ENCODE measurements at regions not wholly inside any gene's neighbourhood (a gene's known extent, or its start where the extent isn't known, plus 50 kb on each side); places are given as distances from the start of the nearest gene placed in this dataset.

DNA sequence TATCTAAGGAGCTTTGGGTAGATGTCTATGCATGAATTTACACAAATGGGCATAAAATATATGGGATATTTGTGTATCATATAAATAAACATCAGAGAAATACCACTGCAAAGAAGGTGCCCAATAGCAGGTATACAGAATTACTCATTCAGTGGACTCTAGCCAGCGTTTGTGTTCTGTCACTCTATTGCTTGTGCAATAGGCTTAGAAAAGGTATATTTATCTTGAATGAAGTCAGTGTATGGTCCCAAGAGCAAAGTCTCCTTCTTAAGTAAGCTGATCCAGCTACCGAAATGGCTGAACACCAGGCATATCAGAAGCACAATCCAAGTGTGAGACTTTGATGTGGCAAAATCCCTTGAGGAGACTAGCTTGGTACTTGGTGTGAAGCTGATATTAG, 1058.4 kb downstream of the SORCS1 start:
- no peaks in the 10 kb centered on the region for H3K36me3 ChIP-seq
- H3K27me3 ChIP-seq: no peaks in the 10 kb centered on the region
- TF ChIP-seq, protein P1, sequence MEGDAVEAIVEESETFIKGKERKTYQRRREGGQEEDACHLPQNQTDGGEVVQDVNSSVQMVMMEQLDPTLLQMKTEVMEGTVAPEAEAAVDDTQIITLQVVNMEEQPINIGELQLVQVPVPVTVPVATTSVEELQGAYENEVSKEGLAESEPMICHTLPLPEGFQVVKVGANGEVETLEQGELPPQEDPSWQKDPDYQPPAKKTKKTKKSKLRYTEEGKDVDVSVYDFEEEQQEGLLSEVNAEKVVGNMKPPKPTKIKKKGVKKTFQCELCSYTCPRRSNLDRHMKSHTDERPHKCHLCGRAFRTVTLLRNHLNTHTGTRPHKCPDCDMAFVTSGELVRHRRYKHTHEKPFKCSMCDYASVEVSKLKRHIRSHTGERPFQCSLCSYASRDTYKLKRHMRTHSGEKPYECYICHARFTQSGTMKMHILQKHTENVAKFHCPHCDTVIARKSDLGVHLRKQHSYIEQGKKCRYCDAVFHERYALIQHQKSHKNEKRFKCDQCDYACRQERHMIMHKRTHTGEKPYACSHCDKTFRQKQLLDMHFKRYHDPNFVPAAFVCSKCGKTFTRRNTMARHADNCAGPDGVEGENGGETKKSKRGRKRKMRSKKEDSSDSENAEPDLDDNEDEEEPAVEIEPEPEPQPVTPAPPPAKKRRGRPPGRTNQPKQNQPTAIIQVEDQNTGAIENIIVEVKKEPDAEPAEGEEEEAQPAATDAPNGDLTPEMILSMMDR (IDR thresholded peaks at IDR 0.05): no peak
- no peaks in the 10 kb centered on the region for H3K4me1 ChIP-seq
- no peak overlapping the region for H3K4me3 ChIP-seq
- H3K27ac ChIP-seq: no peak overlapping the region
- H3K9me3 ChIP-seq: no peaks in the 10 kb centered on the region
- no peak for DNase-seq (ENCODE audit: low spot score)

DNA sequence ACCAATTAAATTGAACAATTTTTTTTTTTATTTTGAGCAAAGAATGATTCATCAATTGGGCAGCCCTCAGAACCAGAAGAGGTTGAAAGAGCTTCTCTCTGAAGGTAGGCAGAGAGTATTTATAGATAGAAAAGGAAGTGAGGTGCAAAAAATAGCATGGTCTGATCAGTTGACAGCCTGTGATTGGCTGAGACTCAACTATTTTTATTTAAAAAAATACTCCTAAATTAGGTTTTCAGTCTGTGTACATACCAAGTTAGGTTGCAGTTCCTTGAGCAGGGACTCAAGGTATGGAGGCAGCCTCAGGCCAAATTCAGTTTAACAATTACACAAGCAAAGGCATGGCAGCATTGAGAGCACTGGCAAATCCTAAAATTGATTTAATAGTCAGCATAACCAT, 1074.7 kb downstream of the SORCS1 start:
- TF ChIP-seq, protein P1 (IDR thresholded peaks at IDR 0.05): no peak
- no peaks in the 10 kb centered on the region for H3K27me3 ChIP-seq
- DNase-seq (ENCODE audit: low spot score): no peak
- no peak overlapping the region for H3K4me3 ChIP-seq
- H3K9me3 ChIP-seq: no peaks in the 10 kb centered on the region
- H3K4me1 ChIP-seq: no peaks in the 10 kb centered on the region
- H3K27ac ChIP-seq: no peak overlapping the region
- H3K36me3 ChIP-seq: no peaks in the 10 kb centered on the region

DNA sequence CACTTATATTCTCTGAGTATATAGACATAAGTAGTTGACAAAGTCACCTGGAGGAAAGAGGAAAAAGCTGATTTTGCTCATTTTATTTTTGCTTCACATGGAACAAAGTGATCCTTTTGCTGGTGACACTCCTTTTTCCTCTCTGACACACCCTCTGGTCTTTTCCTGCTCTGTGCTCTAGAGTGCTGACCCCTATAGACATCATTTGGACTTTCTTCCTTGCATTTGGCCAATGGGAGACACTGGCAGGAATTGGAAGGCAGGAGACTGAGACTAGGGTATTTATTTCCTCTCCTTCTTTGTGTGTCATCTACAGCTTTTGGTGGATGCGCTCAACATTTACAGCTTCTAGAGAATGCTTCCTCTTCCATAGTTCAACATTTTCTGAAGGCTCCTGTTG, 1078.1 kb downstream of the SORCS1 start:
- Histone ChIP-seq H3K4me3 (no peak overlapping the region), H3K27me3 (no peaks in the 10 kb centered on the region), H3K4me1 (no peaks in the 10 kb centered on the region), H3K36me3 (no peaks in the 10 kb centered on the region), H3K27ac (no peak overlapping the region), H3K9me3 (no peaks in the 10 kb centered on the region)
- no peak for DNase-seq (ENCODE audit: low spot score)
- TF ChIP-seq, protein P1 (IDR thresholded peaks at IDR 0.05): no peak

DNA sequence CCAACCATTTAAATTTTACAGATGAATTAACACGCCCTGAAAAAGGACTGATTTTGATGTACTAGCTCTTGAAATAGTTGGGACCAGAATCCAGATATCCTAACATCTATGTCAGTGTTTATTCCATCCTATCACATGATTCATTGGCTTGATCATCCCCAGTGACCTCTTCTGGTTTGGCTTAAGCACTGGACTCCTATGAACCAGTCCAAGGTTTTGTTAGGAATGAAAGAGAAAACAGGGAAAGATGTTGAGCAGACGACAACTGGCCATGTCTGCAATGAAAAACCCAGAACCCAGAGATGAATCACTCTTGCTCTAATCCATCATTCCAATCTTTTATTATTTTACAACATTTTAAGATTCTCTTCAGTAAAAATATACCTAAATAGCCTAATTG, 1080.9 kb downstream of the SORCS1 start:
- H3K4me3 ChIP-seq: no peak overlapping the region
- no peak overlapping the region for H3K27ac ChIP-seq
- no peaks in the 10 kb centered on the region for H3K36me3 ChIP-seq
- no peak for DNase-seq (ENCODE audit: low spot score)
- no peaks in the 10 kb centered on the region for H3K27me3 ChIP-seq
- TF ChIP-seq, protein P1 (IDR thresholded peaks at IDR 0.05): no peak
- no peaks in the 10 kb centered on the region for H3K4me1 ChIP-seq
- no peaks in the 10 kb centered on the region for H3K9me3 ChIP-seq

DNA sequence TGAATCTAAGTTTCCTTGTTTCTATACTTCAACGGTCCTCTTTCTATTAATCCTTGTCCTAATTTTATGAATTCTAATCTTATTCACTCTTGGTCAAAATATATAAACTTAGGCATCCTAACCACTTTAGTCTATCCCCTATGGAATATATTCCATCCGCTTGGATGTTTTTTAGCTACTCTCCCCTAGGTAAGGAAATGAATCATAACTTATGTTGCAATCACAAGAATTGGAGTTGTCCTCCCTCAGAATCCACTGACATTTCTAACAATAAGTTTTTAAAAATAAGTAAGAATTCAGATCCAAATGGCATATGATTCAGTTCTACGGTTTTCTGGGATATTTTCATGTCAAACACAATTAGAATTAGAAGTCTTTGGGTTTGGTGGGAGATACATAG, 1081.6 kb downstream of the SORCS1 start:
- no peak overlapping the region for H3K27ac ChIP-seq
- H3K4me1 ChIP-seq: no peaks in the 10 kb centered on the region
- no peak for DNase-seq (ENCODE audit: low spot score)
- H3K4me3 ChIP-seq: no peak overlapping the region
- no peaks in the 10 kb centered on the region for H3K36me3 ChIP-seq
- no peaks in the 10 kb centered on the region for H3K27me3 ChIP-seq
- H3K9me3 ChIP-seq: no peaks in the 10 kb centered on the region
- TF ChIP-seq, protein P1 (IDR thresholded peaks at IDR 0.05): no peak

DNA sequence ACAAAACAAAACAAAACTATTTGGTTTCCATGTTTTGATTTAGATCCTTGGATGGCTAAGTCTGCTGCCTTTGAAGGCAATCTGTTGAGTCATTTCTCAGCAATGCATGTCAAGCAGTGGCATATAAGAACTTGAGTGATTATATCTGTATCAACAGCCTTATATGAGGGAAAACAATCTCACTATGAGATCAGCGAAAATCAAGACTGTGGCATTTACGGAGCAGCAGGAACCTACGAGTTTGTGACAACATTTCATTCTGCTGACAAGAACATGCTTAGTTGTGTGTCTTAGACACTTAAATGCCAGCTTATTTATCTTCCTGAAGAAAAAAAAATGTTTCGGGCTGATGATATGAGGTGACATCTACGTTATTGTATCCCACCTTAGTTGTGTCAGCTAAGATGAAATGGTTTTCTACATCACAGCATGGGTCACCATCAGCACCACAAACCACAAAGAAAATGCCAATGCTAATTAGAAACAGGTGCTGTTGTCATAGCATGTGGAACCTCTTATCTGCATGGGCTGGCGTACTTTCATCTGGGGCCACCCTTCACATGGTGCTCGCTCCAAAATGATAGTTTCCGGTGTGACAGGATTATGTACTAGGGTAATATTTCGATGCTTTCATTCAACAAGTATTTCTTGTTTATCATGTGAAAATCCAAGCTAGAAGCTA, 1085.5 kb downstream of the SORCS1 start:
- no peaks in the 10 kb centered on the region for H3K4me1 ChIP-seq
- no peak overlapping the region for H3K4me3 ChIP-seq

More for the DNA sequence above, 1085.5 kb downstream of the SORCS1 start:
- H3K27ac ChIP-seq: no peak overlapping the region
- no peaks in the 10 kb centered on the region for H3K27me3 ChIP-seq
- TF ChIP-seq, protein P1 (IDR thresholded peaks at IDR 0.05): no peak
- H3K36me3 ChIP-seq: no peaks in the 10 kb centered on the region
- no peaks in the 10 kb centered on the region for H3K9me3 ChIP-seq
- DNase-seq (ENCODE audit: low spot score): no peak

Data from right atrium auricular region (tissue), 2 donors.